Tibial nerve (tissue), 3 donors: ENCODE measurements at regions not wholly inside any gene's neighbourhood (a gene's known extent, or its start where the extent isn't known, plus 50 kb on each side); places are given as distances from the start of the nearest gene placed in this dataset.

Source experiments
- CTCF ChIP-seq, 5 experiments: fragments of 200-600 bp in 3 of 5; fragments of 450-650 bp in 2 of 5; sonication (generic) in 3 of 5; IDR thresholded peaks; one replicate each; pipeline ENCODE4 v1.5.1; 2016 to 2019; ENCODE audit warnings: antibody characterized with exemption in 5 of 5, mild to moderate bottlenecking in 3 of 5, moderate library complexity in 2 of 5
- POLR2A ChIP-seq, 2 donors: fragments of 450-650 bp; IDR thresholded peaks; one replicate each; pipeline ENCODE4 v1.6.1; 2017; ENCODE audit warnings: antibody characterized with exemption in 2 of 2, mild to moderate bottlenecking in 2 of 2, moderate library complexity in 2 of 2

GRCh38 chr3:3240986-3241385 is 61.5 kb upstream of the CRBN start:
- TF ChIP-seq CTCF (IDR thresholded peaks at IDR 0.05) = no peak
- TF ChIP-seq POLR2A (IDR thresholded peaks at IDR 0.05) = no peak
